T-cell (primary cell): ENCODE measurements at regions not wholly inside any gene's neighbourhood (a gene's known extent, or its start where the extent isn't known, plus 50 kb on each side); places are given as distances from the start of the nearest gene placed in this dataset.

Experiments
- ATAC-seq, 4 experiments: fragments of 200-7000 bp in 3 of 4; fragments of 150-1000 bp in 1 of 4; cut with Tn5 transposase; replicated peaks in 1 of 4; 1 replicate in 3 of 4; 2 replicates in 1 of 4; pipeline ENCODE4 v1.10.0; 2021; ENCODE audit warnings: moderate library complexity in 3 of 4, mild to moderate bottlenecking in 2 of 4, moderate number of reproducible peaks in 1 of 4
- CTCF ChIA-PET, 2 donors: fragments of 300-600 bp; sonication (Branson Sonifier 250); formaldehyde crosslinking; loops; one replicate each; lab custom pipeline; 2022; ENCODE audit warnings: antibody characterized with exemption in 2 of 2; lab: Charles Lee
- POLR2A ChIA-PET, 2 donors: fragments of 300-600 bp; sonication (Branson Sonifier 250); formaldehyde crosslinking; loops; one replicate each; lab custom pipeline; 2022; ENCODE audit warnings: antibody characterized with exemption in 2 of 2; lab: Charles Lee
- DNase-seq, 35 experiments: peaks; one replicate each; pipeline versions ENCODE4 v3.0.0 to v3.0.0-alpha.2; 2013 to 2023
- H3K27ac ChIP-seq: one replicate; pipeline ENCODE4 v1.5.1; 2013; ENCODE audit warnings: low read length
- H3K27me3 ChIP-seq, 2 experiments: replicated peaks in 1 of 2; 1 replicate in 1 of 2; 2 replicates in 1 of 2; pipeline versions ENCODE4 v1.6.1 to v1.7.0; 2013; ENCODE audit warnings: low read length in 1 of 2, mixed read lengths in 1 of 2; ENCODE audit not compliant: control insufficient read depth in 2 of 2, insufficient read depth in 2 of 2; ENCODE audit errors: extremely low read depth in 1 of 2
- H3K36me3 ChIP-seq, 2 donors: 1 replicate in 1 of 2; 2 replicates in 1 of 2; pipeline versions ENCODE4 v1.6.1 to v1.7.0; 2013; ENCODE audit warnings: low read length in 1 of 2; ENCODE audit not compliant: control insufficient read depth in 2 of 2, insufficient read depth in 1 of 2; ENCODE audit errors: extremely low read depth in 1 of 2
- H3K4me1 ChIP-seq, 2 experiments: 1 replicate in 1 of 2; 2 replicates in 1 of 2; pipeline versions ENCODE4 v1.6.1 to v1.7.0; 2013; ENCODE audit warnings: low read length in 2 of 2, mixed read lengths in 1 of 2; ENCODE audit not compliant: insufficient read depth in 2 of 2, control insufficient read depth in 1 of 2; ENCODE audit errors: extremely low read depth in 1 of 2
- H3K4me3 ChIP-seq, 2 donors: 1 replicate in 1 of 2; 2 replicates in 1 of 2; pipeline versions ENCODE4 v1.5.1 to v1.7.0; 2013; ENCODE audit warnings: mild to moderate bottlenecking in 2 of 2, low read length in 1 of 2, moderate library complexity in 1 of 2; ENCODE audit not compliant: control insufficient read depth in 1 of 2; ENCODE audit errors: extremely low read depth in 1 of 2
- H3K9me3 ChIP-seq: 2 replicates; pipeline ENCODE4 v1.7.0; 2013
- H3K27ac Mint-ChIP-seq, 2 donors: one replicate each; pipeline ENCODE4 v1.8.0; 2020 to 2021; ENCODE audit warnings: mild to moderate bottlenecking in 2 of 2, mixed read lengths in 2 of 2
- H3K27me3 Mint-ChIP-seq, 2 donors: one replicate each; pipeline ENCODE4 v1.8.0; 2021 to 2022; ENCODE audit warnings: mixed read lengths in 2 of 2
- H3K36me3 Mint-ChIP-seq: one replicate; pipeline ENCODE4 v1.8.0; 2021; ENCODE audit warnings: mixed read lengths
- H3K4me1 Mint-ChIP-seq, 3 donors: one replicate each; pipeline ENCODE4 v1.8.0; 2020 to 2022; ENCODE audit warnings: mixed read lengths in 3 of 3, mild to moderate bottlenecking in 1 of 3
- H3K4me3 Mint-ChIP-seq, 3 donors: one replicate each; pipeline ENCODE4 v1.8.0; 2020 to 2022; ENCODE audit warnings: mild to moderate bottlenecking in 3 of 3, mixed read lengths in 3 of 3, moderate library complexity in 3 of 3
- H3K9me3 Mint-ChIP-seq, 3 donors: one replicate each; pipeline ENCODE4 v1.8.0; 2020 to 2022; ENCODE audit warnings: mixed read lengths in 3 of 3
- WGBS: methylation state at CpG from one replicate; pipeline ENCODE4 v1.1.5; 2013; ENCODE audit warnings: missing lambda C conversion rate; ENCODE audit not compliant: insufficient coverage; 5-methylcytosine and 5-hydroxymethylcytosine counted together

GRCh38 chr3:78143000-78143399 is 1103.1 kb downstream of the ROBO2 start:
- no peaks in the 10 kb centered on the region for H3K9me3 ChIP-seq
- no peaks in the 10 kb centered on the region for H3K4me1 Mint-ChIP-seq
- WGBS = no CpG with 5 or more reads among the region's 1 CpG
- no peak for ATAC-seq
- no peak overlapping the region for H3K27ac Mint-ChIP-seq
- no peaks in the 10 kb centered on the region for H3K36me3 Mint-ChIP-seq
- no peak overlapping the region for H3K27ac ChIP-seq
- CTCF ChIA-PET = no interaction called here
- peaks cover 21 to 35% (median 31%) of the 10 kb centered on the region in 3 donors for H3K9me3 Mint-ChIP-seq
- H3K27me3 Mint-ChIP-seq = no peaks in the 10 kb centered on the region
- H3K27me3 ChIP-seq = no peaks in the 10 kb centered on the region
- no peaks in the 10 kb centered on the region for H3K36me3 ChIP-seq
- H3K4me1 ChIP-seq = no peaks in the 10 kb centered on the region
- POLR2A ChIA-PET = no interaction called here
- no peak overlapping the region for H3K4me3 ChIP-seq
- no peak for DNase-seq
- no peak overlapping the region for H3K4me3 Mint-ChIP-seq

GRCh38 chr3:78148986-78149717 is 1109.3 kb downstream of the ROBO2 start:
- DNase-seq = no peak
- H3K4me3 ChIP-seq = no peak overlapping the region
- H3K9me3 ChIP-seq = no peaks in the 10 kb centered on the region
- no CpG with 5 or more reads among the region's 2 CpGs for WGBS
- H3K36me3 ChIP-seq = no peaks in the 10 kb centered on the region
- no peaks in the 10 kb centered on the region for H3K27me3 Mint-ChIP-seq
- ChIA-PET CTCF (no interaction called here), POLR2A (no interaction called here)
- H3K36me3 Mint-ChIP-seq = no peaks in the 10 kb centered on the region
- no peak overlapping the region for H3K4me3 Mint-ChIP-seq
- no peak overlapping the region for H3K27ac Mint-ChIP-seq
- ATAC-seq = no peak
- no peaks in the 10 kb centered on the region for H3K4me1 Mint-ChIP-seq
- H3K9me3 Mint-ChIP-seq = peaks cover 19 to 32% (median 27%) of the 10 kb centered on the region in 3 donors
- H3K27ac ChIP-seq = no peak overlapping the region
- H3K27me3 ChIP-seq = no peaks in the 10 kb centered on the region
- H3K4me1 ChIP-seq = no peaks in the 10 kb centered on the region

GRCh38 chr3:78153973-78154372 is 1114.1 kb downstream of the ROBO2 start:
- no peak for ATAC-seq
- Histone ChIP-seq H3K27me3 (no peaks in the 10 kb centered on the region), H3K27ac (no peak overlapping the region), H3K9me3 (no peaks in the 10 kb centered on the region), H3K4me3 (no peak overlapping the region), H3K4me1 (no peaks in the 10 kb centered on the region), H3K36me3 (no peaks in the 10 kb centered on the region)
- POLR2A ChIA-PET = no interaction called here
- CTCF ChIA-PET = no interaction called here
- 85% methylated on average over 4 of the region's 4 CpGs for WGBS
- Mint-ChIP-seq H3K4me3 (no peak overlapping the region), H3K9me3 (peaks cover 13 to 24% (median 17%) of the 10 kb centered on the region in 3 donors), H3K27me3 (no peaks in the 10 kb centered on the region), H3K36me3 (no peaks in the 10 kb centered on the region), H3K4me1 (no peaks in the 10 kb centered on the region), H3K27ac (no peak overlapping the region)
- no peak for DNase-seq

GRCh38 chr3:78154521-78155186 is 1114.8 kb downstream of the ROBO2 start:
- Mint-ChIP-seq H3K27me3 (no peaks in the 10 kb centered on the region), H3K36me3 (no peaks in the 10 kb centered on the region), H3K4me1 (no peaks in the 10 kb centered on the region), H3K4me3 (no peak overlapping the region), H3K9me3 (peaks cover 13 to 24% (median 17%) of the 10 kb centered on the region in 3 donors), H3K27ac (no peak overlapping the region)
- no peaks in the 10 kb centered on the region for H3K9me3 ChIP-seq
- H3K27ac ChIP-seq = no peak overlapping the region
- no peaks in the 10 kb centered on the region for H3K4me1 ChIP-seq
- no peaks in the 10 kb centered on the region for H3K36me3 ChIP-seq
- ATAC-seq (no peak), DNase-seq (no peak)
- no peak overlapping the region for H3K4me3 ChIP-seq
- WGBS = 65% methylated on average over 2 of the region's 3 CpGs
- H3K27me3 ChIP-seq = no peaks in the 10 kb centered on the region
- POLR2A ChIA-PET = no interaction called here
- CTCF ChIA-PET = no interaction called here

DNA sequence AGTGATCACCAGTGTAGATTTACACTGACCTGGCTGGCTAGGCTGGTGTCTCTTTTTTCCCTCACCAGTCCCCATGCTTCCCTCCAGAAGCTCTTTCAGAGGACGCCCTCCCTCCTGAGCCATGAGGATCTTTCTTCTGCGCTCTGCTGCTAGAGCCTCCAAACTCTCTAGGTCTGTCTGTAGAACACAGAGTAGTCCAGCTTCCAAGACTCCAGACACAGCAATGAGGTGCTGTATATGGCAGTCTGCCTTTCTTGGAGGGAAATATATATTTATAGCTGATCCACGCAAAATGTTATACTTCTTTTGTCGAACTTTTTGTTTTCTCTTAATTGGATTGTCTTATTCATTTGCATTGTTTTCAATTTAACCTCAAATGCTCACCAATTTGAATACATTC is 1121.8 kb downstream of the ROBO2 start:
- Histone ChIP-seq H3K36me3 (no peaks in the 10 kb centered on the region), H3K27ac (no peak overlapping the region), H3K4me3 (no peak overlapping the region), H3K9me3 (no peaks in the 10 kb centered on the region), H3K27me3 (no peaks in the 10 kb centered on the region), H3K4me1 (no peaks in the 10 kb centered on the region)
- 78% methylated on average over 2 of the region's 4 CpGs for WGBS
- H3K4me3 Mint-ChIP-seq = no peak overlapping the region
- POLR2A ChIA-PET = no interaction called here
- ATAC-seq (no peak), DNase-seq (no peak)
- H3K27me3 Mint-ChIP-seq = no peaks in the 10 kb centered on the region
- H3K4me1 Mint-ChIP-seq = no peaks in the 10 kb centered on the region
- no peaks in the 10 kb centered on the region for H3K36me3 Mint-ChIP-seq
- no peak overlapping the region for H3K27ac Mint-ChIP-seq
- H3K9me3 Mint-ChIP-seq = peaks cover 7 to 16% (median 14%) of the 10 kb centered on the region in 3 donors
- CTCF ChIA-PET = no interaction called here

DNA sequence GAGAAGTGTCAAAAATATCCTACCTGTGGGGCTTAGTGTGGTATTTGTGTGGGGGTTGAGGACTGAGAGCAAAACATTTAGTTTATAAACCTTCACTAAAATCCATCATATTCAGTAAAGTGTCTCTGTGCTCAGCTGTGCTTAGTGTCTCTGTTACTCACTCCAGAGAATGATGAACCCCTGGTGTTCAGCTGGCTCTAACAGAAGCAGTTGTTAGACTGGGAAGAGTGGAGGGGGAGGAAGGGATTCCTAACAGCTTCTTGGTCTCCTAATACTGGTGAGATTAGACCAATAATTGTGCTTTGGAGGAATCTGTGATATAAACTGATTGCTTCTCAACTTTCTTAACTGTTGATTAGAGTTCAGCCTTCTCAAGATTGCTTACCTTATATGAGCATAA is 1123.5 kb downstream of the ROBO2 start:
- DNase-seq (no peak), ATAC-seq (no peak)
- Mint-ChIP-seq H3K4me3 (no peak overlapping the region), H3K9me3 (peaks cover 7 to 12% (median 10%) of the 10 kb centered on the region in 3 donors), H3K27me3 (no peaks in the 10 kb centered on the region), H3K4me1 (no peaks in the 10 kb centered on the region), H3K36me3 (no peaks in the 10 kb centered on the region), H3K27ac (no peak overlapping the region)
- H3K27ac ChIP-seq = no peak overlapping the region
- H3K27me3 ChIP-seq = no peaks in the 10 kb centered on the region
- H3K9me3 ChIP-seq = no peaks in the 10 kb centered on the region
- no peak overlapping the region for H3K4me3 ChIP-seq
- H3K36me3 ChIP-seq = no peaks in the 10 kb centered on the region
- no peaks in the 10 kb centered on the region for H3K4me1 ChIP-seq
- CTCF ChIA-PET = interaction anchor here in 1 of 2 donors (0.6 kb wide), 1 partner anchor 9 kb away, joined by 5 read pairs; no protein-coding TSS in a partner anchor
- POLR2A ChIA-PET = no interaction called here
